DLD1 (cell line): ENCODE measurements at regions not wholly inside any gene's neighbourhood (a gene's known extent, or its start where the extent isn't known, plus 50 kb on each side); places are given as distances from the start of the nearest gene placed in this dataset.

Source experiments
- in situ Hi-C: cut with HindIII; loops from 2 replicates; pipeline ENCODE4 v1.10.0; 2017; ENCODE audit warnings: low sequenced_read_pairs

- in situ Hi-C loops: no loop called here
These were observed 75.2 kb downstream of the RHCG start for GRCh38 chr15:89421219-89421618.

GRCh38 chr15:89419370-89419984 lies 76.9 kb downstream of the RHCG start:
- in situ Hi-C loops: no loop called here

GRCh38 chr15:89417206-89417725 lies 79.1 kb downstream of the RHCG start:
- in situ Hi-C loops: no loop called here

GRCh38 chr15:89416339-89417183 lies 79.8 kb downstream of the RHCG start:
- in situ Hi-C loops: no loop called here

GRCh38 chr15:89414571-89414970 lies 79.9 kb upstream of the POLG start:
- in situ Hi-C loops: no loop called here

- in situ Hi-C loops: no loop called here
These were observed 79.3 kb upstream of the POLG start for GRCh38 chr15:89413877-89414276.

- in situ Hi-C loops: no loop called here
These were observed 78.3 kb upstream of the POLG start for GRCh38 chr15:89412905-89413411.

- in situ Hi-C loops: no loop called here
These were observed 75.4 kb upstream of the POLG start for GRCh38 chr15:89410039-89410435.

GRCh38 chr15:89409184-89410038 lies 74.8 kb upstream of the POLG start:
- in situ Hi-C loops: no loop called here

- in situ Hi-C loops: no loop called here
These were observed 74.0 kb upstream of the POLG start for GRCh38 chr15:89408372-89409183.

- in situ Hi-C loops: no loop called here
These were observed 72.5 kb upstream of the POLG start for GRCh38 chr15:89406940-89407607.

- in situ Hi-C loops: no loop called here
These were observed 71.8 kb upstream of the POLG start for GRCh38 chr15:89406218-89406939.

- in situ Hi-C loops: no loop called here
These were observed 70.9 kb upstream of the POLG start for GRCh38 chr15:89405494-89405893.

GRCh38 chr15:89404023-89404422 lies 69.4 kb upstream of the POLG start:
- in situ Hi-C loops: no loop called here

- in situ Hi-C loops: no loop called here
These were observed 67.8 kb upstream of the POLG start for GRCh38 chr15:89402518-89402805.

GRCh38 chr15:89401631-89402517 lies 67.2 kb upstream of the POLG start:
- in situ Hi-C loops: no loop called here

GRCh38 chr15:89400782-89401545 lies 66.3 kb upstream of the POLG start:
- in situ Hi-C loops: no loop called here
